Chondrocyte (in vitro differentiated cells): ENCODE measurements at regions not wholly inside any gene's neighbourhood (a gene's known extent, or its start where the extent isn't known, plus 50 kb on each side); places are given as distances from the start of the nearest gene placed in this dataset.
"Not testable (repeated sequence)": the region's sequence is repeated elsewhere in the genome, so short reads cannot be mapped to it uniquely, and the experiment has no call there.

ENCODE experiments used
- DNase-seq: peaks from one replicate; pipeline ENCODE4 v3.0.0; 2021; ENCODE audit warnings: mixed read lengths, low spot score
- H3K27ac Mint-ChIP-seq: one replicate; pipeline ENCODE4 v1.8.0; 2021; ENCODE audit warnings: mild to moderate bottlenecking, moderate library complexity, mixed read lengths; ENCODE audit not compliant: unreplicated experiment
- H3K27me3 Mint-ChIP-seq: 2 replicates; pipeline ENCODE4 v1.8.0; 2021; ENCODE audit warnings: low read depth, mixed read lengths
- H3K36me3 Mint-ChIP-seq: 2 replicates; pipeline ENCODE4 v1.8.0; 2021; ENCODE audit warnings: low read depth, mixed read lengths
- H3K4me1 Mint-ChIP-seq: 2 replicates; pipeline ENCODE4 v1.8.0; 2021; ENCODE audit warnings: low read depth, mild to moderate bottlenecking, mixed read lengths
- H3K4me3 Mint-ChIP-seq: one replicate; pipeline ENCODE4 v1.8.0; 2021; ENCODE audit warnings: mild to moderate bottlenecking, moderate library complexity, mixed read lengths; ENCODE audit not compliant: unreplicated experiment
- H3K9me3 Mint-ChIP-seq: 2 replicates; pipeline ENCODE4 v1.8.0; 2021; ENCODE audit warnings: low read depth, mixed read lengths
- TF ChIP-seq, protein P1 (sequence below): fragments of 200-600 bp; sonication (generic); IDR thresholded peaks from 2 replicates; pipeline ENCODE4 v1.5.0; 2021; ENCODE audit warnings: antibody characterized with exemption, mild to moderate bottlenecking, moderate library complexity

DNA sequence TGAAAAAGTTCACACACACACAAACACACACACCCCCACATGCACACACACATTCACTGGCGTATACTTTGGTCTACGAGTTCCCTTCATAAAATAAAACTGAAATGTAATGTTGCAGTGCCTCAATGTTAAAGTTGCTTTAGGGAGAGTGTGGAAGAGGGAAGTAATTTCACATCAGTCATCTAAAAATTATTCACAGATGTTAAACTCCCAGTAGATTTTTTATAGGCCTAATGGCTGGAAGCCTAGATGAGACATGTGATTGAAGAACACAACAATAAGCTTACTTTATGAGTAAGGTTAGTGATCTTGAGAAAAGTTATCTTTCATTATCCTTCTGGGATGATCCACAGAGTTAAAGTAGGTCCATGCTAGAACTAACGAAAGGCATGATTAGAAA lies 506.7 kb upstream of the CNTNAP5 start:
- Mint-ChIP-seq H3K27ac (no peak overlapping the region), H3K4me3 (no peak overlapping the region), H3K4me1 (no peaks in the 10 kb centered on the region), H3K36me3 (no peaks in the 10 kb centered on the region), H3K27me3 (no peaks in the 10 kb centered on the region), H3K9me3 (no peaks in the 10 kb centered on the region)
- TF ChIP-seq, protein P1, sequence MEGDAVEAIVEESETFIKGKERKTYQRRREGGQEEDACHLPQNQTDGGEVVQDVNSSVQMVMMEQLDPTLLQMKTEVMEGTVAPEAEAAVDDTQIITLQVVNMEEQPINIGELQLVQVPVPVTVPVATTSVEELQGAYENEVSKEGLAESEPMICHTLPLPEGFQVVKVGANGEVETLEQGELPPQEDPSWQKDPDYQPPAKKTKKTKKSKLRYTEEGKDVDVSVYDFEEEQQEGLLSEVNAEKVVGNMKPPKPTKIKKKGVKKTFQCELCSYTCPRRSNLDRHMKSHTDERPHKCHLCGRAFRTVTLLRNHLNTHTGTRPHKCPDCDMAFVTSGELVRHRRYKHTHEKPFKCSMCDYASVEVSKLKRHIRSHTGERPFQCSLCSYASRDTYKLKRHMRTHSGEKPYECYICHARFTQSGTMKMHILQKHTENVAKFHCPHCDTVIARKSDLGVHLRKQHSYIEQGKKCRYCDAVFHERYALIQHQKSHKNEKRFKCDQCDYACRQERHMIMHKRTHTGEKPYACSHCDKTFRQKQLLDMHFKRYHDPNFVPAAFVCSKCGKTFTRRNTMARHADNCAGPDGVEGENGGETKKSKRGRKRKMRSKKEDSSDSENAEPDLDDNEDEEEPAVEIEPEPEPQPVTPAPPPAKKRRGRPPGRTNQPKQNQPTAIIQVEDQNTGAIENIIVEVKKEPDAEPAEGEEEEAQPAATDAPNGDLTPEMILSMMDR: no peak
- DNase-seq: no peak

DNA sequence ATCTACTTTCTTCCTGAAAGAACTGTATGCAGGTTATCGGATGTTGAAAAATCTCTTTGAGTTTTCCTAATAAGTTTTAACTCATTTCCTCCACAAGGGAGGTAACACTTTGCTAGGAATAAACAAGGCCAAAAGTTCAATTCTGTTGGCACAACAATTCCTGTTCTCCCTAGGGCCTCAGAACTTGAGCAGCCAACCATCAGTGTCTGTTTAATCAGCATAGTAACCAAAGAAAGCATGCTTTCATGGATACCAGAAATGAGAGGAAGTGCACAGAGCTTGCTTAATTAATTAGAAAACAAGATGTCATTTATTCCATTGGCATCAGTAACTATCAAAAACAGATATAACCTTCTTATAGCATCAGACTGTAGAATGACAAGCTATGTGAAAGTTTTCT lies 503.2 kb upstream of the CNTNAP5 start:
- H3K27me3 Mint-ChIP-seq: no peaks in the 10 kb centered on the region
- no peak overlapping the region for H3K4me3 Mint-ChIP-seq
- peaks cover 12% of the 10 kb centered on the region for H3K9me3 Mint-ChIP-seq
- H3K36me3 Mint-ChIP-seq: no peaks in the 10 kb centered on the region
- TF ChIP-seq, protein P1: no peak
- no peak for DNase-seq
- no peak overlapping the region for H3K27ac Mint-ChIP-seq
- no peaks in the 10 kb centered on the region for H3K4me1 Mint-ChIP-seq

DNA sequence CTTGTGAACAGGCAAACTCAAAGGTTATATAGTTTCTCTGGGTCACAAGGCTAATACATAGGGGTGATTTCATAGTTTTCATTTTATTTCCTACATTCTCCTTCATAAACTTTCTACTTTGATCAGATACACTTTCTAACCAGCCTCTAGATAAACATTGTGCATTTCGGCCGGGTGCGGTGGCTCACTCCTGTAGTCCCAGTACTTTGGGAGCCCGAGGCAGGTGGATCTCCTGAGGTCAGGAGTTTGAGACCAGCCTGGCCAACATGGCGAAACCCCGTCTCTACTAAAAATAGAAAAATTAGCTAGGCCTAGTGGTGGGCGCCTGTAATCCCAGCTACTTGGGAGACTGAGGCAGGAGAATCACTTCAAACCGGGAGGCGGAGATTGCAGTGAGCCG lies 502.6 kb upstream of the CNTNAP5 start:
- not testable (repeated sequence) for H3K27me3 Mint-ChIP-seq, H3K4me1 Mint-ChIP-seq, H3K4me3 Mint-ChIP-seq, DNase-seq, H3K36me3 Mint-ChIP-seq, H3K27ac Mint-ChIP-seq
- peaks cover 15% of the 10 kb centered on the region for H3K9me3 Mint-ChIP-seq

DNA sequence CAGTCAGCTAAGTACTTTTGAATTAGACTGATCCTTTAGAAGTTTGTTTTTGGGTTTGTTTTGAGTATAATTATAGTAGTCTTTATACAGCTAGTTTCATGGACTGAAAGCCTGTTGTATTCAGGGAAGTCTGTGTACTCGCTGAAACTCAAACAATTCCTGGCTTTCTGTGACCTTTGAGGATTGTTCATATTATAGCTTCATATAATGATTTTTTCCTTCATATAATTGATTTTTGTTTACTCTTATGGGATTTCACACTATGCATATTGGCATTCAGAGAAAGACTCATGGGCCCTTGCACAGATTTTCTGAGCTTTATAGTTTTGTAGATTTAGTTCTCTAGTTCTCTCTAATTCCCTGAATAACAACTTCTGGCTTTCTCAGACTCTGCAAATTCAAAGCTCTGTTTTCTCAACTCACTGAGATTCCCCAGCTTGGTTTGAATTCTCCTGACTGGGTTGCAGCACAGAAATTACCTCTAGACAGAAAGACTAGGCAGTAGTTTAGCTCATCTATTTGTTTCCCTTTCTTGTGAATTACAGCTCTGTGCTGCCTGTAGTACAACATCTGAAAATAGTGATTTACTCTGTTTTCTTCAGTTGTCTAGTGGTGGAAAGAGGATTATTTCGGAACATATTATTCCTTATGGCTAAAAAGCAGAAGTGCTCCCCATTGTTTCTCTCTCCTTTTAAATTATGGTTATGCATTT lies 495.9 kb upstream of the CNTNAP5 start:
- no peaks in the 10 kb centered on the region for H3K4me1 Mint-ChIP-seq
- H3K36me3 Mint-ChIP-seq: no peaks in the 10 kb centered on the region
- H3K27ac Mint-ChIP-seq: no peak overlapping the region
- H3K9me3 Mint-ChIP-seq: peaks cover 10% of the 10 kb centered on the region
- peaks cover 3% of the 10 kb centered on the region for H3K27me3 Mint-ChIP-seq
- no peak overlapping the region for H3K4me3 Mint-ChIP-seq
- TF ChIP-seq, protein P1: no peak
- DNase-seq: no peak

DNA sequence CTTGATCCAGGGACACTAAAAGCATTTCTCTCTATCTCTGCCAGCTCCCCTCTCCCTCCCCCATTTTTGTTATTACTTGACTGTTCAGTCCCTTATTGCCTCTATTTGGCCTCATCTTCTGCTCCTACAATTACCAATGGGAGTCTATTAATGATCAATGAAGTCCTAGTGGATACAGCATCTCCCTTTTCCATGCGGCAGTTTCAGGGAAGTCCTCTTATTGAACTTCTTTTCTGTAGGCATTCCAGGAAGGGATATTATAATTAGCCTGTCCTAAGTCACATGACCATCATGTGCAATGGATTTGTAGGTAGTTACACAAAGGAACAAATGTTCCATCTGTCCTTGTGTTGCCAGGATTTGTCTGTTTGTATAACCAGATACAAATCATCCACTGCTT lies 495.1 kb upstream of the CNTNAP5 start:
- Mint-ChIP-seq H3K4me1 (no peaks in the 10 kb centered on the region), H3K27me3 (peaks cover 3% of the 10 kb centered on the region), H3K9me3 (peaks cover 5% of the 10 kb centered on the region), H3K27ac (no peak overlapping the region), H3K4me3 (no peak overlapping the region), H3K36me3 (no peaks in the 10 kb centered on the region)
- TF ChIP-seq, protein P1: no peak
- DNase-seq: no peak

DNA sequence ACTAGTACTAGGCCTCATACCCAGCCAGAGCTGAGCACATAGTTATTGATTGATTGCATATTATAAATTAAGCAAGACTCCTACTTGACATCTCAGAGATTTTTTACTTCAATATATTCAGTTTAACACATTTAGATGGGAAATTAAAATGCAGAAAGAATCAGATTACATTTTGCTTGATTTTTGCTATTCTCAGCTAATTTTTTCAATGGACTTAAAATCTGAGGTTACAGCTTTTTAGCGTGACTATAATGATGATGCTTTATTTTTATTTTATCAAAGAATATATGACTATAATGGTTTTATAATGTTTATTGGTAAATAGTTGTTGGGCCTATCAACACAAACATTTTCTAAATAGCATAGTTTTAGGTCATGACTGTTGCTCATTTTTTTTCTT lies 493.0 kb upstream of the CNTNAP5 start:
- Mint-ChIP-seq H3K4me3 (no peak overlapping the region), H3K4me1 (no peaks in the 10 kb centered on the region), H3K36me3 (no peaks in the 10 kb centered on the region), H3K27ac (no peak overlapping the region), H3K27me3 (peaks cover 3% of the 10 kb centered on the region), H3K9me3 (peaks cover 4% of the 10 kb centered on the region)
- TF ChIP-seq, protein P1: no peak
- no peak for DNase-seq
